ENCODE measurements at regions not wholly inside any gene's neighbourhood (a gene's known extent, or its start where the extent isn't known, plus 50 kb on each side); places are given as distances from the start of the nearest gene placed in this dataset.
"Not testable (repeated sequence)": the region's sequence is repeated elsewhere in the genome, so short reads cannot be mapped to it uniquely, and the experiment has no call there.

DNA sequence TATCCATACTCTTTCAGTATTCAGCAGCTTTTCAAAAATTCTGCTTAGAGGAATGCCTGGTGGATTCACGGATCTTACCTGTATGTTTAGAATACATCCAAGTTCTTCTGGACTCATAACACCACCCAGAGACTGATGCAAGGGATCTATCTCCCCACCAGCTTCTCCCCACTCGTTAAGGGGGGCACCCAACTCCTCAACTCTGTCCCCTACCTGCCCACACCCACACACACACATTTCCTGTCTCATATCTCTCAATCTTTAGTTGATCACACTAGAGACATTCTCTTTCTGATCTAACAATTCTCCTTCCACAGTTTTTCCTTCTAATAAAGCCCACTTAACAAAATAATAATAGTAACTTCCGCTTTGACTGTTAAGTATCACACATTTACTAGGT, 110.1 kb downstream of the DLEU7 start:
- no peak for DNase-seq

DNA sequence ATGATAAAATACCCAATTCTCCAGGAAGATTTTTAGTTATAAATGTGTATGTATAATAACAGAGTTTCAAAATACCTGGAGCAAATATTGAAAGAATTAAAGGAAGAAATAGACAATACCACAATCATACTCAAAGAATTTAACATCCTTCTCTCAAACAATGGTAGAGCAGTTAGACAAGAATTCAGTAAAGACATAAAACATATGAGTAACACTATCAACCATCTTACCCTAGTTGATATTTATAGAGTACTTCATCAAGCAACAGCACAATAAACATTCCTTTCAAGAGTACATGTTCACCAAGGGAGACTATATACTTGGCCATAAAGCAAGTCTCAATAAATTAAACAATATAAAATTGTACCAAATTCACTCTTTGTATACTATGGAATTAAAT, 108.4 kb downstream of the DLEU7 start:
- DNase-seq: no peak

DNA sequence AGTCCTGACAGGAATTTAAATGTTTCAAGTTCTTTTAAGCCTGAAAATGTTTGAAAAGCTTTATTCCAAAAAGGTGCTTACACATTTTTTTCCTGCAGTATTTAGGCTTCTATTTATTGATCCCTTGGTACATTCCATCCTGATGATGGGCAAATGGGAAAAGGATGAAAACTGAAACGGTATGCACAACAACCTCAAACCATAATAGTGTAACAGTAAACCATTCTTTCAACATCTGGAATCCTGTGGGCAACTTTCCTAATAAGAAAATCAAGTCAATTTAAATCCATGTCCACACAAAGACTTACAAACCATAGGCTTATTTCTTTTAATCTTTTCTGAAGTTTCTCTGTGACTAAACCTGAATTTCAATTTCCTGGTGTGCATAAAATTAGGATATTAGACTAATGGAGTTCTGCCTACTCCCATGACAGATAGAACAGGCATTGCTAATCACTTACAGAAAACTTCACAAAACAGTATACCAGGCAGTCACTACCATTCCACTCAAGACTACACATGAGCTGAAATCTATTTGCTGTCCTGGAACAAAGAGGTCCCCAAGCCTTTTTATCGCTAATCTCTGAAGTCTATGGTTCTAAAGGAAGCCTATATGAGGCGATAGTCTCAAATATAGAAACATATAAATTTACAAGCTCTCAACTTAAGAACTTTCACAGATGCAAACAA, 103.3 kb downstream of the DLEU7 start:
- no peak for DNase-seq

DNA sequence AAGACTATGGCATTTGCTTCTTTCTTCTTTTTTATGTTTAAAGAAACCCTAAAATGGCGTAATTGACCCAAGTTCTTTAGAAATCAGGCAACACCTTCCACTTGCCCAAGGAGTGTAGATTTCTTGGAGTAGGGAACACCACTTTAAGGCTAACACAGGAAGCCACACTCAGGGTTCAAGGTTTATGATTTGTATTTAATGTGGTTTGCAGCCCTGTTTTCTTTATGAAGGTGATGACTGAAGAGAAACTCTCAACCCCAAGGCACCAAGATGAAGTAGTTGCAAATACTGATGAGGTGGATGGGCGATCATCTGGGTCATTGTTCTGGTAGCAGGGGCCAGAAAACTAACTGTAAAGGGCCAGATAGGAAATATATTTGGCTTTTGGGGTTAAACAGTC, 101.1 kb downstream of the DLEU7 start:
- no peak for DNase-seq

DNA sequence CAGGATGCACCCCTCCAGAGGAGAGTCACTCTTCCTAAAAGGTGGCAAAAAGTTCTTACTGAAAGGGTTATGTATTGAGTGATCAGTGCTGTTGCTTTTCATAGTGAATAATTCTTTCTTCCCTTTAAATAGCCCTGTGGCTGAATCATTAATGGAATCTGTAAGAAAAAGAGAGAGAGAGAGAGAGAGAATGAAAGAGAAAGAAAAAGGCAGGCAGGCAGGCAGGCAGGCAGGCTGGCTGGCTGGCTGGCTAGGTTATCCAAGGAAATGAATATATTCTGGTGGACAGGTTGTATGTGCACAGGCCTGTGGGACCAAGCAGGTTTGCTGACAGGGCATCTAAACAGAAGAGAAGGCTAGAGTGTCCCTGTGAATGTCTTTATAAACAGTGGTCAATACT, 100.5 kb downstream of the DLEU7 start:
- DNase-seq: no peak

DNA sequence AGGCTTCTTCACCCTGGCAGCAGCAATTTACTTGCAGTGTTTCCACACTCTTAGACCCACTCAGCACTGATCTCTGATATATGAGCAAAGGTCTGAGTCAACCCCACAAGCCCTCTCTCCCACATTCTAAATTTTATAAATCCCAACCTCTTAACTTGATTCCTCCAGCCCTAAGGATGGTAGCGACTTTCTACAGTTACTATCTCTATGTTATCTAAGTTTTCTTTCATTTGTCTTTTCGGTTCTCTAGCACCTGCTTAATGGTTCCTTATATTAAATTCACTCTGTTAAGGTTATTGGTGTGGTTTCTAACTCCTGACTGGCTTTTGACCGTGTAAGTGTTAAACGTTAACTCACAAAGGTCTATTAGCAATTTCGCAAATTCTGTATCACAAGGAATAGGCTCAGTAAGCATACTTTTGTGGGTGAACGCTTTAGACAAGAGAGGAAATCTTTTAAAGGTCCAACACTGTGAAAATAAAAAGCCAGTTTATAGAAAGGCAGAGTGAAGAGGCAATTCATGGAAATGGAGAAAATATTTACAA, 99.3 kb downstream of the DLEU7 start:
- no peak for DNase-seq

DNA sequence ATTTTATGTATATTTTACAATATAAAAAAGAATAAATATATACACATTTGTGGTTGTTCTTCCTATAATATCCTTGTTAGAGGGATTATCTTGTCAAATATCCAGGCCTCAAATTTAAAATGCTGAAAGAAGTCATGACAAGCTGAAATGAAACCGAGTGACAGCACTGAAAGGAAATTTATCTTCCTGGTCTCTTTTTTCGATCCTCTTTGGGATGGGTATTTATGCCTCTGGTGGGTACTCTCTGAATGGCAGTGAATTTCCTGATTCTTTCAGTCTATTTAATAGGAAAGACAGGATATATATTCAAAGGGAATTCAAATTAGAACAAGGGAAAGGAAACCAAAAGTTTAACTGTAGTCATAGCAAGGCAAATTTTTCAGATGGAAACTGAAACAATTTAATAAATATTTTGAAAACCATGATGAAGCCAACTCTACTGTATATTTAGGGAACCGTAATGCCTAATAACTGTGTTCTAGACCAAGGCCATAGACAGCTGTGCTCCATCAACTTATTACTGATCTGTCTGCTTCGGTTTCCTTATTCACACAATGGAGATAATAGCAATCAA, 97.9 kb downstream of the DLEU7 start:
- DNase-seq: no peak

DNA sequence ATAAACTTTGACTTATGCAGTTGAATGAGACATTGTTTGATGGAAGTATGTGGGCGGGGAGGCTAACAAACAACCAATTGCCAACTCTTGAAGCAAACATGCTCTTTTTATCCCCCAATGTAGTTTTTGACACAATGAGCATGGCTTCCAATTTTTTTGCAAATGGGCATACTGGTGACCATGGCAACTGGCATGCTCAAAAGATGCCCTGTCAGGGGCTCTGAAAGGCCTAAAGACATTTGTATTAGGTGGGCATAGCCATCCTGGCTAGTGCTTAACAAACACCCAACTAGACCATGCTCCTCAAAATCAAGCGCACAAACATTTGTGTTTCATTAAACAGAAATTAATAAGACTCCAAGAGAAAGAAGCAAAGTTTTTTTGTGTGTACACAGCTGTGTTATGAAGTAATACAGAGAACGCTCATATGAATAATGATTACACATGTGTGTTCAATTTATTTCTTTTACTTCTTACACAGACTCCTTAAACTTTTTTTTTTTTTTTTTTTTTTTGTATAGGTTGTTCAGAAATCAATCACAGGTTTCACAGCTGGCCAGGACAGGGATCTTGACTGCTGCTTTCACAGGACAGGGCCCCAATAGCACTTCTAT, 95.6 kb downstream of the DLEU7 start:
- no peak for DNase-seq

DNA sequence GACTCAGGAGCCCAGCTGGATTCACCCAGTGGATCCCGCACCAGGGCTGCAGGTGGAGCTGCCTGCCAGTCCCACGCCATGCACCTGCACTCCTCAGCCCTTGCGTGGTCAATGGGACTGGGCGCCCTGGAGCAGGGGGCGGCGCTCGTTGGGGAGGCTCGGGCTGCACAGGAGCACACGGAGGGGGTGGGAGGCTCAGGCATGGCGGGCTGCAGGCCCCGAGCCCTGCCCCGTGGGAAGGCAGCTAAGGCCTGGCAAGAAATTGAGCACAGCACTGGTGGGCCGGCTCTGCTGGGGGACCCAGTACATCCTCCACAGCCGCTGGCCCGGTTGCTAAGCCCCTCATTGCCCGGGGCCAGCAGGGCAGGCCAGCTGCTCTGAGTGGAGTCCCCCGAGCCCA, 90.3 kb downstream of the DLEU7 start:
- DNase-seq: not testable (repeated sequence)

DNA sequence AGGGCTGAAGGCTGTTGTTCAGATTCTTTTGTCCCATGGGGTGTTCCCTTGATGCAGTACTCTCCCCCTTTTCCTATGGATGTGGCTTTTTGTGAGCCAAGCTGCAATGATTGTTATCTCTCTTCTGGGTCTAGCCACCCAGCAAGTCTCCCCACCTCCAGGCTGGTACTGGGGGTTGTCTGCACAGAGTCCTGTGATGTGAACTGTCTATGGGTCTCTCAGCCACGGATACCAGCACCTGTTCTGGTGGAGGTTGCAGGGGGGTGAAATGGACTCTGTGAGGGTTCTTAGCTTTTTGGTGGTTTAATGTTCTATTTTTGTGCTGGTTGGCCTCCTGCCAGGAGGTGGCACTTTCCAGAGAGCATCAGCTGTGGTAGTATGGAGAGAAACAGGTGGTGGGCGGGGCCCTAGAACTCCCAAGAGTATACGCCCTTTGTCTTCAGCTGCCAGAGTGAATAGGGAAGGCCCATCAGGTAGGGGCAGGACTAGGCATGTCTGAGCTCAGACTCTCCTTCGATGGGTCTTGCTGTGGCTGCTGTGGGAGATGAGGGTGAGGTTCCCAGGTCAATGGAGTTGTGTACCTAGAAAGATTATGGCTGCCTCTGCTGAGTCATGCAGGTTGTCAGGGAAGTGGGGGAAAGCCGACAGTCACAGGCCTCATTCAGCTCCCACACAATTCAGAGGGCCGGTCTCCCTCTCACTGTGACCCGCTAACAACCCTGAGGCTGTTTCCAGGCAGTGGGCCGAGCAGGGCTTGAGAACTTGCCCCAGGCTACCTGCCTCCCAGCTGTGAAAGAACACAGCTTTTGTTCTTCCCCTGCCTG, 87.4 kb downstream of the DLEU7 start:
- DNase-seq: not testable (repeated sequence)

DNA sequence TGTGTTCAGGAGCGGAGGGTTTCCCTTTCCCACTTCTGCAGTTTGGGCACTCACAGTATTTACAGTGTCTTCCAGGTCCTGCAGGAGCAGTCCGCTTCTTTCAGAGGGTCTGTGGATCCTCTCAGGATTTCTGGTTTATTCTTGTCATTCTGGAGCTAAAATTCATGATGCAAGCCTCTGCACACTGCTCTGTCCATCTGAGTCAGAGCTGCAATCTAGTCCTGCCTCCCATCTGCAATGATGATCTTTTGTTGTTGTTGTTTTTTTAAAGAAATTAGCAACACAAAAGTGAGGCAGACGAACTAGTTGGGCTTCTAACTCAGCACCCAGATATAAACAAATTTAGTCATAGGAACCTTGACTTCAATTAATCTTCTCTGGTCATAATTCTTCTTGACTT, 86.5 kb downstream of the DLEU7 start:
- no peak for DNase-seq

DNA sequence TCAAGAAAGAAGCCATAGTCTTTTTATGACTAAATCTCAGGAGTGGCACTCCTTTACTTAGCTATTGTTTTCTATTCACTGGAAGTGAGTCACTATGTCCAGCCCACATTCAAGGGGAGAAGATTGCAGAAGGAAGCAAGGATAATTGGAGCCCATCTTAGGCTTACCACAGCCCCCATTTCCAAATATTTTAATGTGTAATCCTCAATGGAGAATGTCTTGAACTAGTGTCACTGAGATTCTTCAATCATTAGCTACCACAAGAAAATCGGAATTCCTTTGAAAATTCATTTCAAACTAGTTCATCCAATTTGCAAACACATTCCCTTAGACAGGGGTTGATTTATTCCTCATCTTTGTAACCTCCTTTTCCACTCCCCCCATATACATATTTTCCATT, 84.7 kb downstream of the DLEU7 start:
- DNase-seq: no peak

DNA sequence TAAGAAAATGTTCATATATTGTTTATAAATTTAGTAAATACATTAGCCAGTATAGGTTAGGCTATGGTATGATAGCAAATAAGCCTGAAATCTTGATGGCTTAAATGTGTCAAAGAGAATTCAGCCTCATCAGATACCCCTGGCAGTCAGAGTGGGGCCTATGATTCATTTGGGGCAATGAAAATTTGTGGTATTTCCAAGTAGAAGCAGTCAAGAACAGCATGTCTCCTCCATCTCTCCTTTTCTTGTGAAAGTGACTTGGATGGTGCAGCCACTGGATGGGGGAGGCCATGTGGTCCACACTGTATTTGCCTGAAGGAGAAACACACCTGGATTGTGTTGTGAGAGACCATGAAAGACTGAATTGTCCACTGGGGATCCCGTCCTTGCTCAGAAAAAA, 82.7 kb downstream of the DLEU7 start:
- DNase-seq: peak; percentile 28

DNA sequence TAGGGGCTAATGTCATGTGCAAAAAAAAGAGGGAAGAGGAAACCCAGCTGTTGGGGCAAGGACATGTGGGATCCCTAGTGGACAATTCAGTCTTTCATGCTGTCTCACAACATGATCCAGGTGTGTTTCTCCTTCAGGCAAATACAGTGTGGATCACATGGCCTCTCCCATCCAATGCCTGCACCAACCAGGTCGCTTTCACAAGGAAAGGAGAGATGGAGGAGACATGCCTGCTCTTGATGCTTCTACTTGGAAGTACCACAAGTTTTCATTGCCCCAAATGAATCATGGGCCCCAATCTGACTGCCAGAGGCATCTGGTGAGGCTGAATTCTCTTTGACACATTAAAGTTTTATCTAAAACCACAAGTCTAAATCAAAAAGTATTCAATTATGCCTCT, 82.1 kb downstream of the DLEU7 start:
- DNase-seq: no peak

DNA sequence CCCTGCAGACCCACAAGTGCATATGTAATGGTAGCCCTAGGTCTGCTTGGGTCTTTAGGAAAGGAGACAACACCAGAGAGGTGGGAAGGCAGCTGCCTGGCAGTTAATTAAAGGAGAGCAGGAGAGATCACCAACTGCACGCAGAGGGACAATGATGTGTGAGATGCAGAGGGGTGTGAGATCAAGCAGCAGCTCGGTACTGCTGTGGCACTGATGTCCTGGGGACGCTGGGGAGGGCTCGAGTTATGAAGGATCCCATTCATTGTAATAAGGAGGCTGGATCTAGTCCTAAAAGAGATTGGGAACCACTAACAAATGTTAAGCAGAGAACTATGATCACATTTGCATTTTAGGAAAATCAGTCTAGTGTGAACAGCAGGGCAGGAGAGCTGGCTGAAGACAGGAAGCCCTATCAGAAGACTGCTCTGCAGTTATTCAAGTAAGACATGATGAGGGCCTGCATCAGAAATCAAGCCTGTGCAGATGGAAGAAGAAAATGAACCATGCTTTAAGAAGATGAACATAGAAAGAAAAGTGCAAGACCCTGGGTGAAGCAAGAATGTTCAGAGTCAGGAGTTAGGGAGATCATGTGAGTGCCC, 80.4 kb downstream of the DLEU7 start:
- no peak for DNase-seq

DNA sequence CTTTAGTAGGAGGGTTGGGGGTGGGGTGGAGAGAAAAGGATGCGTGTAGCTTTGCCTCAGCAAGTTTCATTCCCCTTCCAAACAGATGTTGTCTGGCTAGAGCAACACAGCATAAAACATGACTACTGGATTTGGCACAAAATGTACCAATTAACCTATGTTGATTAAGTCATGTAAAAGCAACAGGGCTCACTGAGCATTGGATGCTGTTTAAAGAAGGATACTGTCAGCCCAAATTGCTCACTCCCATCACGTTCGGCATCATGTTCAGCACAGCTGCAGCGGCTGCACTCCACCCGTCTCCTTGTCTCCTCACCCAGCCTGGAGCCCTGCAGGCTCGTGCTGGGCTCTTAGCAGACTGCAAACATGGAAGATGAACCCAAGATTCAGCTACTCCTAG, 77.5 kb downstream of the DLEU7 start:
- DNase-seq: no peak

DNA sequence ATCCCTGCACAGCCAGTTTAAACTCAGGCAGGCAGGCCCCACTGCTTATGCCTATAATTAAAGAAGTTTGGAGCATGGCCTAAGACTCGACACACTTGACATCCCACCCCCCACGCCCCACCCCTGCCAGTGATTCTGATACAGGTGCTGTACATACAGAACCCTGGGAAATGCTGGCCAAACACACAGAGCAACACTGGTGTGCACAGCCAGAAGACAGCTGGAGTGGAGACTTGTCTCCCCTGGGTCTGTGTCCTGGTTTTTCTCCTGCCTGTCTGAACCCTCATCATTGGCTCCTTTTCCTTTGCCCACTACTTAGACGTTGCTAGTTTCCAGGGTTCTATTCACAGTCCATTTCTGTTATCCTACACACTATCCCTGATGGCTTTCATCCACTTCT, 76.8 kb downstream of the DLEU7 start:
- DNase-seq: no peak

DNA sequence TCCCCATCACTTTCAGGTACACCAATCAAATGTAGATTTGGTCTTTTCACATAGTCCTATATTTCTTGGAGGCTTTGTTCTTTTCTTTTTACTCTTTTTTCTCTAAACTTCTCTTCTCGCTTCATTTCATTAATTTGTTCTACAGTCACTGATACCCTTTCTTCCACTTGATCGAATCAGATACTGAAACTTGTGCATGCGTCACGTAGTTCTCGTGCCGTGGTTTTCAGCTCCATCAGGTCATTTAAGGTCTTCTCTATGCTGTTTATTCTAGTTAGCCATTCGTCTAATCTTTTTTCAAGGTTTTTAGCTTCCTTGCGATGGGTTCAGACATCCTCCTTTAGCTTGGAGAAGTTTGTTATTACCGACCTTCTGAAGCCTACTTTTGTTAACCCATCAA, 70.6 kb downstream of the DLEU7 start:
- not testable (repeated sequence) for DNase-seq
